Caco-2 (cell line): ENCODE measurements at regions not wholly inside any gene's neighbourhood (a gene's known extent, or its start where the extent isn't known, plus 50 kb on each side); places are given as distances from the start of the nearest gene placed in this dataset.

Experiments
- BruUV-seq: library from RNA; stranded (reverse); fragments of 400-500 nt; replicated peaks from 2 replicates; lab custom pipeline; 2021; lab: Mats Ljungman, UMichigan
- CTCF ChIA-PET: fragments of 300-600 bp; sonication (Branson Sonifier 250); formaldehyde crosslinking; loops from one replicate; lab custom pipeline; 2022; ENCODE audit warnings: antibody characterized with exemption; lab: Charles Lee
- POLR2A ChIA-PET: fragments of 300-600 bp; sonication (Branson Sonifier 250); formaldehyde crosslinking; loops from one replicate; lab custom pipeline; 2022; ENCODE audit warnings: antibody characterized with exemption; lab: Charles Lee
- DNase-seq, 2 experiments: peaks; one replicate each; pipeline versions ENCODE4 v3.0.0 to v3.0.0-alpha.2; 2020 to 2022
- H3K27me3 ChIP-seq: replicated peaks from 2 replicates; pipeline ENCODE4 v1.6.0; 2011; ENCODE audit warnings: low read length; ENCODE audit not compliant: control insufficient read depth, insufficient read depth
- H3K36me3 ChIP-seq: 2 replicates; pipeline ENCODE4 v1.5.1; 2011; ENCODE audit warnings: low read length; ENCODE audit not compliant: control insufficient read depth, insufficient read depth
- H3K4me1 ChIP-seq: fragments of 250-450 bp; sonication (Bioruptor Pico); 2 replicates; pipeline ENCODE4 v1.5.1; 2020; ENCODE audit warnings: mild to moderate bottlenecking
- H3K4me3 ChIP-seq: 2 replicates; pipeline ENCODE4 v1.5.1; 2011; ENCODE audit warnings: low read depth, mild to moderate bottlenecking, control low read depth, low read length
- H3K9me3 ChIP-seq: fragments of 250-450 bp; sonication (Bioruptor Pico); 2 replicates; pipeline ENCODE4 v1.5.1; 2020; ENCODE audit warnings: mild to moderate bottlenecking, moderate library complexity
- H3K27ac Mint-ChIP-seq: one replicate; pipeline ENCODE4 v1.8.0; 2022; ENCODE audit warnings: mixed read lengths; ENCODE audit not compliant: unreplicated experiment
- H3K27me3 Mint-ChIP-seq: one replicate; pipeline ENCODE4 v1.8.0; 2022; ENCODE audit warnings: mixed read lengths; ENCODE audit not compliant: insufficient read depth, unreplicated experiment
- H3K36me3 Mint-ChIP-seq: one replicate; pipeline ENCODE4 v1.8.0; 2022; ENCODE audit warnings: mild to moderate bottlenecking, mixed read lengths; ENCODE audit not compliant: insufficient read depth, unreplicated experiment
- H3K4me1 Mint-ChIP-seq: one replicate; pipeline ENCODE4 v1.8.0; 2022; ENCODE audit warnings: low read depth, mixed read lengths; ENCODE audit not compliant: unreplicated experiment
- H3K4me3 Mint-ChIP-seq: one replicate; pipeline ENCODE4 v1.8.0; 2022; ENCODE audit warnings: mild to moderate bottlenecking, moderate library complexity, mixed read lengths; ENCODE audit not compliant: unreplicated experiment
- H3K9me3 Mint-ChIP-seq: one replicate; pipeline ENCODE4 v1.8.0; 2022; ENCODE audit warnings: mixed read lengths; ENCODE audit not compliant: unreplicated experiment
- CTCF ChIP-seq, 2 experiments: fragments of 200-600 bp in 1 of 2; IDR thresholded peaks; 1 replicate in 1 of 2; 2 replicates in 1 of 2; pipeline versions ENCODE4 v1.5.1 to v1.8.0; 2011 to 2022; ENCODE audit warnings: antibody characterized with exemption in 1 of 2, control low read depth in 1 of 2, inconsistent platforms in 1 of 2, low read depth in 1 of 2, low read length in 1 of 2, mild to moderate bottlenecking in 1 of 2, moderate library complexity in 1 of 2; ENCODE audit not compliant: insufficient read depth in 1 of 2, severe bottlenecking in 1 of 2, unreplicated experiment in 1 of 2
- intact Hi-C: fragments of 100-400 bp; cut with micrococcal nuclease; formaldehyde crosslinking; loops from one replicate; pipeline ENCODE4 v1.10.0; 2022; ENCODE audit not compliant: unreplicated experiment

GRCh38 chr5:39497322-39497721 lies 72.5 kb upstream of the DAB2 start:
- Mint-ChIP-seq H3K36me3 (no peaks in the 10 kb centered on the region), H3K4me3 (no peak overlapping the region), H3K9me3 (no peaks in the 10 kb centered on the region), H3K4me1 (peaks cover 11% of the 10 kb centered on the region), H3K27ac (no peak overlapping the region), H3K27me3 (no peaks in the 10 kb centered on the region)
- no peak for DNase-seq
- H3K4me3 ChIP-seq: no peak overlapping the region
- intact Hi-C loops: no loop called here
- no TSS peak for BruUV-seq
- no peaks in the 10 kb centered on the region for H3K27me3 ChIP-seq
- H3K4me1 ChIP-seq: no peaks in the 10 kb centered on the region
- ChIA-PET POLR2A (no interaction called here), CTCF (no interaction called here)
- no peaks in the 10 kb centered on the region for H3K9me3 ChIP-seq
- H3K36me3 ChIP-seq: no peaks in the 10 kb centered on the region
- no peak for TF ChIP-seq CTCF (IDR thresholded peaks at IDR 0.05; ENCODE audit: insufficient read depth in 1 of 2, low read depth in 1 of 2, low read length in 1 of 2, severe bottlenecking in 1 of 2, unreplicated experiment in 1 of 2)

- ChIA-PET CTCF (interaction anchor here (0.9 kb wide), 1 partner anchor 70 kb away, joined by 3 read pairs; no protein-coding TSS in a partner anchor), POLR2A (no interaction called here)
- Histone ChIP-seq H3K4me3 (no peak overlapping the region), H3K9me3 (0 out of 2 replicates have a peak, but pooled peaks cover 10% of the 10 kb centered on the region), H3K36me3 (no peaks in the 10 kb centered on the region), H3K27me3 (no peaks in the 10 kb centered on the region), H3K4me1 (no peaks in the 10 kb centered on the region)
- Mint-ChIP-seq H3K4me3 (no peak overlapping the region), H3K9me3 (no peaks in the 10 kb centered on the region), H3K36me3 (no peaks in the 10 kb centered on the region), H3K27ac (no peak overlapping the region), H3K4me1 (peaks cover 11% of the 10 kb centered on the region), H3K27me3 (no peaks in the 10 kb centered on the region)
- no peak for DNase-seq
- no peak for TF ChIP-seq CTCF (IDR thresholded peaks at IDR 0.05; ENCODE audit: insufficient read depth in 1 of 2, low read depth in 1 of 2, low read length in 1 of 2, severe bottlenecking in 1 of 2, unreplicated experiment in 1 of 2)
- no TSS peak for BruUV-seq
- intact Hi-C loops: no loop called here
Measured at GRCh38 chr5:39495227-39495626, 70.4 kb upstream of the DAB2 start.

- Histone ChIP-seq H3K27me3 (no peaks in the 10 kb centered on the region), H3K9me3 (0 out of 2 replicates have a peak, but pooled peaks cover 13% of the 10 kb centered on the region), H3K4me3 (no peak overlapping the region), H3K36me3 (no peaks in the 10 kb centered on the region), H3K4me1 (no peaks in the 10 kb centered on the region)
- H3K27me3 Mint-ChIP-seq: no peaks in the 10 kb centered on the region
- BruUV-seq: no TSS peak
- no peaks in the 10 kb centered on the region for H3K9me3 Mint-ChIP-seq
- H3K36me3 Mint-ChIP-seq: no peaks in the 10 kb centered on the region
- intact Hi-C loops: no loop called here
- H3K27ac Mint-ChIP-seq: no peak overlapping the region
- DNase-seq: no peak
- no peak overlapping the region for H3K4me3 Mint-ChIP-seq
- ChIA-PET POLR2A (no interaction called here), CTCF (no interaction called here)
- H3K4me1 Mint-ChIP-seq: peaks cover 11% of the 10 kb centered on the region
- no peak for TF ChIP-seq CTCF (IDR thresholded peaks at IDR 0.05; ENCODE audit: insufficient read depth in 1 of 2, low read depth in 1 of 2, low read length in 1 of 2, severe bottlenecking in 1 of 2, unreplicated experiment in 1 of 2)
Measured at GRCh38 chr5:39494534-39494933, 69.8 kb upstream of the DAB2 start.
